HEK293 (cell line): ENCODE measurements at regions not wholly inside any gene's neighbourhood (a gene's known extent, or its start where the extent isn't known, plus 50 kb on each side); places are given as distances from the start of the nearest gene placed in this dataset.

Experiments used
- CTCF ChIA-PET: fragments of 350-600 bp; formaldehyde crosslinking; extraction: SDS; loops from one replicate; lab custom pipeline; 2021; ENCODE audit warnings: antibody characterized with exemption; lab: Yijun Ruan, JAX
- POLR2A ChIA-PET: fragments of 300-600 bp; formaldehyde crosslinking; extraction: SDS; loops from one replicate; lab custom pipeline; 2020; ENCODE audit warnings: antibody characterized with exemption, inconsistent platforms; lab: Yijun Ruan, JAX
- H3K27ac ChIP-seq: fragments of 200-500 bp; sonication (Bioruptor generic); 2 replicates; pipeline ENCODE4 v1.5.1; 2014; ENCODE audit warnings: low read depth, low read length, control low read depth, inconsistent platforms; ENCODE audit errors: extremely low read depth
- H3K36me3 ChIP-seq, 2 experiments: fragments of 200-500 bp in 1 of 2; sonication (Bioruptor generic) in 1 of 2; 1 replicate in 1 of 2; 2 replicates in 1 of 2; pipeline ENCODE4 v1.5.1; 2014 to 2017; ENCODE audit warnings: inconsistent platforms in 2 of 2, low read length in 2 of 2; ENCODE audit not compliant: control insufficient read depth in 2 of 2, insufficient read depth in 1 of 2
- H3K4me1 ChIP-seq: fragments of 200-500 bp; sonication (Bioruptor generic); 2 replicates; pipeline ENCODE4 v1.5.1; 2014; ENCODE audit warnings: mild to moderate bottlenecking, low read length, inconsistent platforms; ENCODE audit not compliant: control insufficient read depth, insufficient read depth
- H3K4me3 ChIP-seq: 2 replicates; pipeline ENCODE4 v1.5.1; 2011; ENCODE audit warnings: low read depth, mild to moderate bottlenecking, control low read depth, low read length, moderate library complexity
- H3K9me3 ChIP-seq: fragments of 200-500 bp; sonication (Bioruptor generic); 2 replicates; pipeline ENCODE4 v1.5.1; 2014; ENCODE audit warnings: low read depth, low read length, inconsistent platforms; ENCODE audit not compliant: control insufficient read depth, insufficient read depth
- BCL11A ChIP-seq: fragments of 450-650 bp; formaldehyde crosslinking; IDR thresholded peaks from 2 replicates; pipeline ENCODE4 v1.5.1; 2016; ENCODE audit warnings: low read depth, missing biosample characterization, missing genetic modification characterization
- FEZF1 ChIP-seq: fragments of 450-650 bp; formaldehyde crosslinking; IDR thresholded peaks from 2 replicates; pipeline ENCODE4 v1.5.1; 2016; ENCODE audit warnings: missing biosample characterization, missing genetic modification characterization
- KLF1 ChIP-seq: fragments of 450-650 bp; formaldehyde crosslinking; IDR thresholded peaks from 2 replicates; pipeline ENCODE4 v1.5.1; 2016; ENCODE audit warnings: missing biosample characterization, missing genetic modification characterization
- KLF9 ChIP-seq: fragments of 450-650 bp; formaldehyde crosslinking; IDR thresholded peaks from 2 replicates; pipeline ENCODE4 v1.5.1; 2016; ENCODE audit warnings: missing biosample characterization, missing genetic modification characterization, low read depth
- TRIM28 ChIP-seq: IDR thresholded peaks from 2 replicates; pipeline ENCODE4 v1.6.1; 2011; ENCODE audit warnings: low read length, control low read depth, borderline replicate concordance
- ZBTB26 ChIP-seq: fragments of 450-650 bp; formaldehyde crosslinking; optimal IDR thresholded peaks from 2 replicates; pipeline ENCODE3; 2016; ENCODE audit warnings: missing biosample characterization, mild to moderate bottlenecking, missing genetic modification characterization
- ZBTB49 ChIP-seq: fragments of 450-650 bp; formaldehyde crosslinking; IDR thresholded peaks from 2 replicates; pipeline ENCODE4 v1.5.1; 2016; ENCODE audit warnings: missing biosample characterization, missing genetic modification characterization, low read depth
- ZNF114 ChIP-seq: fragments of 450-650 bp; formaldehyde crosslinking; IDR thresholded peaks from 2 replicates; pipeline ENCODE4 v1.5.0; 2017; ENCODE audit warnings: missing biosample characterization, missing genetic modification characterization
- ZNF132 ChIP-seq: fragments of 450-650 bp; formaldehyde crosslinking; IDR thresholded peaks from 2 replicates; pipeline ENCODE4 v1.5.1; 2017; ENCODE audit warnings: missing biosample characterization, missing genetic modification characterization, borderline replicate concordance
- ZNF133 ChIP-seq: fragments of 450-650 bp; formaldehyde crosslinking; IDR thresholded peaks from 2 replicates; pipeline ENCODE4 v1.5.1; 2016; ENCODE audit warnings: missing biosample characterization, missing genetic modification characterization
- ZNF140 ChIP-seq: fragments of 450-650 bp; formaldehyde crosslinking; IDR thresholded peaks from 2 replicates; pipeline ENCODE4 v1.5.1; 2016; ENCODE audit warnings: missing biosample characterization, missing genetic modification characterization
- ZNF174 ChIP-seq: fragments of 450-650 bp; formaldehyde crosslinking; IDR thresholded peaks from 2 replicates; pipeline ENCODE4 v1.5.0; 2017; ENCODE audit warnings: missing biosample characterization, mild to moderate bottlenecking, missing genetic modification characterization
- ZNF19 ChIP-seq: fragments of 450-650 bp; formaldehyde crosslinking; IDR thresholded peaks from 2 replicates; pipeline ENCODE4; 2016; ENCODE audit warnings: missing biosample characterization, missing genetic modification characterization, low read depth
- ZNF239 ChIP-seq: fragments of 450-650 bp; formaldehyde crosslinking; IDR thresholded peaks from 2 replicates; pipeline ENCODE4 v1.5.1; 2016; ENCODE audit warnings: missing biosample characterization, missing genetic modification characterization
- ZNF335 ChIP-seq: fragments of 450-650 bp; formaldehyde crosslinking; conservative IDR thresholded peaks from 2 replicates; pipeline ENCODE4 v1.5.1; 2016; ENCODE audit warnings: missing biosample characterization, missing genetic modification characterization
- ZNF354C ChIP-seq: fragments of 450-650 bp; formaldehyde crosslinking; IDR thresholded peaks from 2 replicates; pipeline ENCODE4 v1.5.1; 2016; ENCODE audit warnings: missing biosample characterization, missing genetic modification characterization, low read depth, borderline replicate concordance
- ZNF37A ChIP-seq: fragments of 450-650 bp; IDR thresholded peaks from 2 replicates; pipeline ENCODE4 v1.5.1; 2018; ENCODE audit warnings: missing biosample characterization, missing genetic modification characterization
- ZNF433 ChIP-seq: fragments of 450-650 bp; formaldehyde crosslinking; IDR thresholded peaks from 2 replicates; pipeline ENCODE4 v1.5.1; 2016; ENCODE audit warnings: missing biosample characterization, missing genetic modification characterization, low read depth
- ZNF488 ChIP-seq: fragments of 450-650 bp; formaldehyde crosslinking; IDR thresholded peaks from 2 replicates; pipeline ENCODE4 v1.5.1; 2016; ENCODE audit warnings: missing biosample characterization, missing genetic modification characterization
- ZNF521 ChIP-seq: fragments of 450-650 bp; formaldehyde crosslinking; IDR thresholded peaks from 2 replicates; pipeline ENCODE4 v1.5.1; 2017; ENCODE audit warnings: missing biosample characterization, mild to moderate bottlenecking, missing genetic modification characterization
- ZNF654 ChIP-seq: fragments of 450-650 bp; formaldehyde crosslinking; IDR thresholded peaks from 2 replicates; pipeline ENCODE4 v1.5.1; 2016; ENCODE audit warnings: low read depth, missing biosample characterization, missing genetic modification characterization
- ZNF670 ChIP-seq: fragments of 450-650 bp; formaldehyde crosslinking; IDR thresholded peaks from 2 replicates; pipeline ENCODE4 v1.5.1; 2016; ENCODE audit warnings: missing biosample characterization, missing genetic modification characterization, low read depth
- ZSCAN23 ChIP-seq: fragments of 450-650 bp; formaldehyde crosslinking; IDR thresholded peaks from 2 replicates; pipeline ENCODE4 v1.5.1; 2016; ENCODE audit warnings: missing biosample characterization, missing genetic modification characterization

DNA sequence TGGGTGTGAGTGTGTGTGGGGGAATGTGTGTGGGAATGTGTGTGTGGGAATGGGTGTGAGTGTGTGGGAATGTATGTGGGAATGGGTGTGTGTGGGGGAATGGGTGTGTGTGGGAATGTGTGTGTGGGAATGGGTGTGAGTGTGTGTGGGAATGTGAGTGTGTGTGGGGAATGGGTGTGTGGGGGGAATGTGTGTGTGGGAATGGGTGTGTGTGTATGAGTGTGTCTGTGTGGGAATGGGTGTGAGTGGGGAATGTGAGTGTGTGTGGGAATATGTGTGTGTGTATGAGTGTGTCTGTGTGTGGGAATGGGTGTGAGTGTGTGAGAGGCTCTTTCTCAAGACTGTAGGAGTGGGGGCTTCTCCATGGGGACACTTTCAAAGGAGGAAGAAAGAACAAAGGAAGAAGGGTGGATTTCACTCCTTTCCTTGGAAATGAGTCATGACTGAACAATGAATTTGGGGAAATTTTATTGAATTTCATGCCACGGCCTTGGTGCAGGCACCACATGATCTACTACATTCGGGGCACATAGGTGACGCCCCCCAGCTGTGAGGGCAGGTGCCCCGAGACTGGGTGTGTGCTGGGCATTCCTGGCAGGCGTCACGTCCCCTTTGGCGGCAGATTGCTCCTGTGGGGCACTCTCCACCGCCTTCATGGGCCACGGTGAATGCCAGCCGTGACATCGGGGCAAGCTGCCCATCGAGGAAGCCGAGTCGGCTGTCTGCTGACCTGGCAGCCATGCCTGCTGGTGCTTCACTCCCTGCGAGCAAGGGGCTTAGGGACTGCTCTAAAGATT, 88.8 kb upstream of the INSIG1 start (continued):
- TF ChIP-seq ZNF239 (tag by site-specific recombination) (no peak), ZNF174 (tag by site-specific recombination) (no peak), KLF1 (tag by site-specific recombination) (no peak), ZNF488 (tag by site-specific recombination) (no peak), ZNF114 (tag by site-specific recombination) (no peak), ZNF37A (no peak), ZNF654 (tag by site-specific recombination) (no peak), ZNF521 (no peak), ZNF140 (tag by site-specific recombination) (no peak), ZNF132 (tag by site-specific recombination) (no peak), ZNF335 (tag by site-specific recombination) (no peak), ZBTB26 (no peak), ZNF433 (no peak), ZBTB49 (tag by site-specific recombination) (no peak), ZNF354C (tag by site-specific recombination) (no peak), ZSCAN23 (tag by site-specific recombination) (no peak), ZNF19 (tag by site-specific recombination) (no peak), ZNF670 (tag by site-specific recombination) (no peak), FEZF1 (tag by site-specific recombination) (no peak)

- no peaks in the 10 kb centered on the region for H3K9me3 ChIP-seq
- H3K27ac ChIP-seq = no peak overlapping the region
- no peaks in the 10 kb centered on the region for H3K4me1 ChIP-seq
- no peaks in the 10 kb centered on the region for H3K36me3 ChIP-seq
- CTCF ChIA-PET = interaction anchor here (0.6 to 1.0 kb wide), 2 partner anchors 8 to 12 kb away, joined by 3 read pairs; no protein-coding TSS in a partner anchor
- POLR2A ChIA-PET = no interaction called here
- H3K4me3 ChIP-seq = no peak overlapping the region
- TF ChIP-seq BCL11A (no peak), KLF9 (no peak), TRIM28 (no peak), ZNF133 (tag by site-specific recombination) (no peak)
- TF ChIP-seq, all 188 proteins: peak for 0
Measured at GRCh38 chr7:155209478-155210319, 88.0 kb upstream of the INSIG1 start.
